H9 (cell line): ENCODE measurements at regions not wholly inside any gene's neighbourhood (a gene's known extent, or its start where the extent isn't known, plus 50 kb on each side); places are given as distances from the start of the nearest gene placed in this dataset.

Source experiments
- DNase-seq: peaks from one replicate; pipeline ENCODE4 v3.0.0-alpha.2; 2017
- H2AFZ ChIP-seq: one replicate; pipeline ENCODE4 v1.6.1; 2013; ENCODE audit warnings: mild to moderate bottlenecking, low read length, control low read depth, moderate library complexity
- H2AK5ac ChIP-seq: 2 replicates; pipeline ENCODE4 v1.6.1; 2013; ENCODE audit warnings: low read length, control low read depth, mixed read lengths; ENCODE audit not compliant: insufficient read length
- H2BK120ac ChIP-seq: one replicate; pipeline ENCODE4 v1.6.1; 2013; ENCODE audit warnings: low read depth, mild to moderate bottlenecking, low read length, control low read depth, inconsistent platforms; ENCODE audit not compliant: poor library complexity, severe bottlenecking
- H2BK12ac ChIP-seq: 2 replicates; pipeline ENCODE4 v1.6.1; 2013; ENCODE audit warnings: low read length, control low read depth, mixed read lengths, low read depth; ENCODE audit not compliant: insufficient read length
- H2BK15ac ChIP-seq: 2 replicates; pipeline ENCODE4 v1.6.1; 2013; ENCODE audit warnings: low read depth, low read length, control low read depth
- H2BK20ac ChIP-seq: one replicate; pipeline ENCODE4 v1.6.1; 2013; ENCODE audit warnings: low read depth, mild to moderate bottlenecking, low read length, control low read depth, inconsistent platforms; ENCODE audit not compliant: poor library complexity, severe bottlenecking
- H2BK5ac ChIP-seq: 2 replicates; pipeline ENCODE4 v1.6.1; 2013; ENCODE audit warnings: low read length, control low read depth, mixed read lengths; ENCODE audit not compliant: insufficient read length
- H3K14ac ChIP-seq: 2 replicates; pipeline ENCODE4 v1.6.1; 2013; ENCODE audit warnings: low read length, control low read depth; ENCODE audit not compliant: insufficient read depth
- H3K18ac ChIP-seq: 2 replicates; pipeline ENCODE4 v1.6.1; 2013; ENCODE audit warnings: low read depth, mild to moderate bottlenecking, mixed read lengths, low read length, control low read depth; ENCODE audit not compliant: insufficient read length
- H3K23ac ChIP-seq: 2 replicates; pipeline ENCODE4 v1.6.1; 2013; ENCODE audit warnings: low read length, control low read depth, mixed read lengths, low read depth; ENCODE audit not compliant: insufficient read length
- H3K23me2 ChIP-seq: 2 replicates; pipeline ENCODE4 v1.6.1; 2013; ENCODE audit warnings: low read depth, mild to moderate bottlenecking, mixed read lengths, low read length, control low read depth; ENCODE audit not compliant: insufficient read length, poor library complexity, severe bottlenecking
- H3K27ac ChIP-seq: 2 replicates; pipeline ENCODE4 v1.5.1; 2013; ENCODE audit warnings: low read length, control low read depth, mixed read lengths, low read depth; ENCODE audit not compliant: insufficient read length
- H3K27me3 ChIP-seq: 2 replicates; pipeline ENCODE4 v1.6.1; 2013; ENCODE audit warnings: low read length, control low read depth, inconsistent platforms; ENCODE audit not compliant: insufficient read depth
- H3K4ac ChIP-seq: 2 replicates; pipeline ENCODE4 v1.6.1; 2013; ENCODE audit warnings: low read depth, mild to moderate bottlenecking, control low read depth, inconsistent platforms, low read length, moderate library complexity
- H3K4me1 ChIP-seq: 2 replicates; pipeline ENCODE4 v1.6.1; 2013; ENCODE audit warnings: low read length, control low read depth, inconsistent platforms; ENCODE audit not compliant: insufficient read depth
- H3K4me2 ChIP-seq: 2 replicates; pipeline ENCODE4 v1.6.1; 2013; ENCODE audit warnings: low read length, control low read depth, mixed read lengths; ENCODE audit not compliant: insufficient read length, insufficient read depth
- H3K56ac ChIP-seq: 2 replicates; pipeline ENCODE4 v1.6.1; 2013; ENCODE audit warnings: low read depth, mild to moderate bottlenecking, mixed read lengths, low read length, control low read depth; ENCODE audit not compliant: insufficient read length
- H3K79me1 ChIP-seq: 2 replicates; pipeline ENCODE4 v1.6.1; 2013; ENCODE audit warnings: low read depth, mild to moderate bottlenecking, moderate library complexity, low read length, control low read depth, inconsistent platforms; ENCODE audit not compliant: insufficient read depth, poor library complexity, severe bottlenecking
- H3K79me2 ChIP-seq: 2 replicates; pipeline ENCODE4 v1.6.1; 2013; ENCODE audit warnings: low read length, control low read depth, inconsistent platforms; ENCODE audit not compliant: insufficient read depth
- H3K9ac ChIP-seq: 2 replicates; pipeline ENCODE4 v1.6.1; 2013; ENCODE audit warnings: low read length, control low read depth, mixed read lengths; ENCODE audit not compliant: insufficient read length; ENCODE audit errors: extremely low read depth
- H3K9me3 ChIP-seq: one replicate; pipeline ENCODE4 v1.6.1; 2013; ENCODE audit warnings: low read depth, low read length, inconsistent platforms; ENCODE audit not compliant: control insufficient read depth
- H3T11ph ChIP-seq: one replicate; pipeline ENCODE4 v1.6.1; 2013; ENCODE audit warnings: mild to moderate bottlenecking, low read length, control low read depth, inconsistent platforms
- H4K20me1 ChIP-seq: one replicate; pipeline ENCODE4 v1.6.1; 2013; ENCODE audit not compliant: control insufficient read depth, insufficient read length, insufficient read depth
- H4K5ac ChIP-seq: 2 replicates; pipeline ENCODE4 v1.6.1; 2013; ENCODE audit warnings: low read depth, mild to moderate bottlenecking, mixed read lengths, low read length, control low read depth; ENCODE audit not compliant: insufficient read length
- H4K8ac ChIP-seq: replicated peaks from 2 replicates; pipeline ENCODE4 v1.6.1; 2013; ENCODE audit warnings: low read length, control low read depth, mixed read lengths, low read depth; ENCODE audit not compliant: insufficient read length
- H4K91ac ChIP-seq: 2 replicates; pipeline ENCODE4 v1.6.1; 2013; ENCODE audit warnings: low read depth, mild to moderate bottlenecking, moderate library complexity, mixed read lengths, low read length, control low read depth; ENCODE audit not compliant: insufficient read length
- H3K27ac Mint-ChIP-seq, 3 experiments: 2 replicates in 2 of 3; 3 replicates in 1 of 3; pipeline ENCODE4 v1.8.0; 2020 to 2021; ENCODE audit warnings: mixed read lengths in 3 of 3, mild to moderate bottlenecking in 1 of 3, moderate library complexity in 1 of 3
- H3K27me3 Mint-ChIP-seq: 2 replicates; pipeline ENCODE4 v1.8.0; 2021; ENCODE audit warnings: low read depth, mild to moderate bottlenecking, moderate library complexity, mixed read lengths
- H3K36me3 Mint-ChIP-seq, 3 experiments: 2 replicates in 2 of 3; 3 replicates in 1 of 3; pipeline ENCODE4 v1.8.0; 2020 to 2021; ENCODE audit warnings: low read depth in 3 of 3, mixed read lengths in 3 of 3; ENCODE audit not compliant: insufficient read depth in 1 of 3
- H3K4me1 Mint-ChIP-seq, 2 experiments: 2 replicates each; pipeline ENCODE4 v1.8.0; 2020; ENCODE audit warnings: mixed read lengths in 2 of 2
- H3K4me3 Mint-ChIP-seq, 2 experiments: 2 replicates in 1 of 2; 3 replicates in 1 of 2; pipeline ENCODE4 v1.8.0; 2020 to 2021; ENCODE audit warnings: mild to moderate bottlenecking in 2 of 2, mixed read lengths in 2 of 2, moderate library complexity in 1 of 2
- H3K9me3 Mint-ChIP-seq, 2 experiments: 2 replicates in 1 of 2; 3 replicates in 1 of 2; pipeline ENCODE4 v1.8.0; 2020; ENCODE audit warnings: mild to moderate bottlenecking in 2 of 2, mixed read lengths in 2 of 2, moderate library complexity in 1 of 2
- CTCF ChIP-seq: fragments of 200-600 bp; sonication (generic); conservative IDR thresholded peaks from 3 replicates; pipeline ENCODE4 v1.8.0; 2021; ENCODE audit warnings: antibody characterized with exemption, mild to moderate bottlenecking
- WGBS: extraction: QIAGEN DNeasy Blood & Tissue Kit; methylation state at CpG from one replicate; pipeline ENCODE4 v1.1.7; 2013; ENCODE audit warnings: missing lambda C conversion rate, low lambda C conversion rate, mixed read lengths; ENCODE audit not compliant: insufficient read length; ENCODE audit errors: extremely low coverage; 5-methylcytosine and 5-hydroxymethylcytosine counted together

- H3K9me3 Mint-ChIP-seq, result no peaks in the 10 kb centered on the region
- H3K9ac ChIP-seq, result no peak overlapping the region
- H4K20me1 ChIP-seq, result no peaks in the 10 kb centered on the region
- H2AK5ac ChIP-seq, result no peak overlapping the region
- H3K27me3 ChIP-seq, result no peaks in the 10 kb centered on the region
- H2BK15ac ChIP-seq, result no peak overlapping the region
- no peak for TF ChIP-seq CTCF
- H3K4me1 Mint-ChIP-seq, result no peaks in the 10 kb centered on the region
- H3K18ac ChIP-seq, result no peak overlapping the region
- H2BK20ac ChIP-seq, result no peak overlapping the region
- H3K79me2 ChIP-seq, result no peaks in the 10 kb centered on the region
- H3K4ac ChIP-seq, result no peak overlapping the region
- no peak overlapping the region for H4K5ac ChIP-seq
- no CpG with 5 or more reads among the region's 4 CpGs for WGBS
- H3K9me3 ChIP-seq, result no peaks in the 10 kb centered on the region
- H3K27me3 Mint-ChIP-seq, result no peaks in the 10 kb centered on the region
- no peak overlapping the region for H3K56ac ChIP-seq
- H3K36me3 Mint-ChIP-seq, result no peaks in the 10 kb centered on the region
- no peak for DNase-seq
- H3K23ac ChIP-seq, result no peak overlapping the region
- H3T11ph ChIP-seq, result no peak overlapping the region
- no peaks in the 10 kb centered on the region for H3K79me1 ChIP-seq
- no peak overlapping the region for H3K14ac ChIP-seq
- no peak overlapping the region for H3K27ac Mint-ChIP-seq
- H4K91ac ChIP-seq, result no peak overlapping the region
- no peak overlapping the region for H2BK12ac ChIP-seq
- H3K23me2 ChIP-seq, result no peaks in the 10 kb centered on the region
- no peaks in the 10 kb centered on the region for H3K4me1 ChIP-seq
- H2AFZ ChIP-seq, result no peak overlapping the region
- H2BK5ac ChIP-seq, result no peak overlapping the region
- no peak overlapping the region for H4K8ac ChIP-seq
- H3K4me3 Mint-ChIP-seq, result no peak overlapping the region
- H3K4me2 ChIP-seq, result no peak overlapping the region
- H2BK120ac ChIP-seq, result no peak overlapping the region
- no peak overlapping the region for H3K27ac ChIP-seq
Measured at GRCh38 chr2:176405477-176405876, 136.2 kb downstream of the MTX2 start.
